H1 (cell line): ENCODE measurements at regions not wholly inside any gene's neighbourhood (a gene's known extent, or its start where the extent isn't known, plus 50 kb on each side); places are given as distances from the start of the nearest gene placed in this dataset.

ENCODE experiments used
- CTCF ChIA-PET: fragments of 300-600 bp; sonication (Branson Sonifier 250); formaldehyde crosslinking; loops from one replicate; lab custom pipeline; 2021; ENCODE audit not compliant: partially characterized antibody; lab: Charles Lee
- POLR2A ChIA-PET: fragments of 300-600 bp; sonication (Branson Sonifier 250); formaldehyde crosslinking; loops from one replicate; lab custom pipeline; 2021; ENCODE audit warnings: inconsistent platforms; ENCODE audit not compliant: partially characterized antibody; lab: Charles Lee
- DNase-seq, 2 experiments: peaks; one replicate each; pipeline versions ENCODE4 v3.0.0 to v3.0.0-alpha.2; 2010 to 2022; ENCODE audit warnings: low spot score in 2 of 2, low read depth in 1 of 2, mixed read lengths in 1 of 2
- FAIRE-seq: peaks from 2 replicates; lab custom pipeline; 2011; peaks lifted over from hg19 to GRCh38; lab: Jason Lieb, UNC
- H2AFZ ChIP-seq: 2 replicates; pipeline ENCODE4 v1.8.1; 2012; ENCODE audit warnings: low read length, inconsistent platforms
- H2AK5ac ChIP-seq: 2 replicates; pipeline ENCODE4 v1.6.1; 2013; ENCODE audit warnings: low read depth, low read length
- H2BK120ac ChIP-seq: replicated peaks from 2 replicates; pipeline ENCODE3; 2013; ENCODE audit warnings: low read depth, low read length, inconsistent platforms
- H2BK12ac ChIP-seq: 2 replicates; pipeline ENCODE4 v1.6.1; 2013; ENCODE audit warnings: low read depth, low read length
- H2BK15ac ChIP-seq: 2 replicates; pipeline ENCODE4 v1.6.1; 2013; ENCODE audit warnings: low read length
- H2BK20ac ChIP-seq: 2 replicates; pipeline ENCODE4 v1.6.1; 2013; ENCODE audit warnings: low read length
- H2BK5ac ChIP-seq: 2 replicates; pipeline ENCODE4 v1.6.1; 2013; ENCODE audit warnings: low read depth, low read length
- H3K14ac ChIP-seq: 2 replicates; pipeline ENCODE4 v1.6.1; 2013; ENCODE audit warnings: inconsistent platforms; ENCODE audit not compliant: insufficient read length
- H3K18ac ChIP-seq: 2 replicates; pipeline ENCODE4 v1.6.1; 2013; ENCODE audit warnings: low read length; ENCODE audit errors: extremely low read depth
- H3K23ac ChIP-seq: 2 replicates; pipeline ENCODE4 v1.6.1; 2013; ENCODE audit warnings: inconsistent platforms; ENCODE audit not compliant: insufficient read length
- H3K23me2 ChIP-seq: 2 replicates; pipeline ENCODE4 v1.6.1; 2013; ENCODE audit warnings: low read depth, low read length
- H3K27ac ChIP-seq: 2 replicates; pipeline ENCODE4 v1.6.1; 2011; ENCODE audit warnings: low read depth, low read length, inconsistent platforms
- H3K27me3 ChIP-seq, 4 experiments: replicated peaks in 1 of 4; 1 replicate in 1 of 4; 2 replicates in 3 of 4; pipeline versions ENCODE4 v1.6.1 to v1.8.1; 2011 to 2013; ENCODE audit warnings: low read length in 3 of 4, mild to moderate bottlenecking in 3 of 4, inconsistent platforms in 2 of 4, mixed read lengths in 2 of 4, moderate library complexity in 1 of 4; ENCODE audit not compliant: control insufficient read depth in 3 of 4, insufficient read depth in 3 of 4; ENCODE audit errors: extremely low read depth in 1 of 4
- H3K36me3 ChIP-seq, 4 experiments: 2 replicates each; pipeline versions ENCODE4 v1.6.1 to v1.8.1; 2011 to 2013; ENCODE audit warnings: mild to moderate bottlenecking in 4 of 4, low read length in 3 of 4, moderate library complexity in 2 of 4, control low read depth in 1 of 4, inconsistent platforms in 1 of 4; ENCODE audit not compliant: insufficient read depth in 4 of 4, control insufficient read depth in 2 of 4
- H3K4ac ChIP-seq: replicated peaks from 2 replicates; pipeline ENCODE3; 2013; ENCODE audit warnings: low read length, low read depth, mixed read lengths, inconsistent platforms; ENCODE audit not compliant: insufficient read length
- H3K4me1 ChIP-seq, 4 experiments: replicated peaks in 1 of 4; 1 replicate in 1 of 4; 2 replicates in 3 of 4; pipeline versions ENCODE4 v1.6.1 to v1.8.1; 2011 to 2013; ENCODE audit warnings: low read length in 3 of 4, inconsistent platforms in 2 of 4, mixed read lengths in 1 of 4; ENCODE audit not compliant: insufficient read depth in 4 of 4, control insufficient read depth in 3 of 4
- H3K4me2 ChIP-seq, 2 experiments: 2 replicates each; pipeline versions ENCODE4 v1.6.1 to v1.8.1; 2011 to 2013; ENCODE audit warnings: low read depth in 2 of 2, low read length in 2 of 2, control low read depth in 1 of 2, inconsistent platforms in 1 of 2, mild to moderate bottlenecking in 1 of 2; ENCODE audit not compliant: insufficient read depth in 1 of 2
- H3K4me3 ChIP-seq, 4 experiments: fragments of 200-600, 300-600 bp in 1 of 4; sonication (generic), shearing (Covaris generic), sonication (Bioruptor Twin) in 1 of 4; 2 replicates each; pipeline versions ENCODE4 v1.5.1 to v1.8.1; 2011 to 2016; ENCODE audit warnings: low read length in 4 of 4, low read depth in 3 of 4, control low read depth in 2 of 4, inconsistent platforms in 2 of 4, mild to moderate bottlenecking in 2 of 4, mixed read lengths in 1 of 4, moderate library complexity in 1 of 4; ENCODE audit not compliant: insufficient read depth in 2 of 4; ENCODE audit errors: extremely low read depth in 1 of 4
- H3K56ac ChIP-seq: replicated peaks from 2 replicates; pipeline ENCODE3; 2013; ENCODE audit warnings: low read depth, mild to moderate bottlenecking, mixed read lengths, low read length, inconsistent platforms; ENCODE audit not compliant: insufficient read length
- H3K79me1 ChIP-seq: 2 replicates; pipeline ENCODE4 v1.6.1; 2013; ENCODE audit warnings: low read depth, low read length, control low read depth
- H3K79me2 ChIP-seq, 2 experiments: 2 replicates each; pipeline versions ENCODE4 v1.6.1 to v1.8.1; 2012 to 2013; ENCODE audit warnings: low read length in 2 of 2, mild to moderate bottlenecking in 2 of 2, inconsistent platforms in 1 of 2; ENCODE audit not compliant: insufficient read depth in 2 of 2, control insufficient read depth in 1 of 2
- H3K9ac ChIP-seq, 4 experiments: replicated peaks in 1 of 4; 1 replicate in 1 of 4; 2 replicates in 3 of 4; pipeline versions ENCODE4 v1.6.1 to v1.8.1; 2011 to 2013; ENCODE audit warnings: low read depth in 3 of 4, low read length in 3 of 4, control low read depth in 2 of 4, mild to moderate bottlenecking in 2 of 4, moderate library complexity in 2 of 4, inconsistent platforms in 1 of 4; ENCODE audit errors: extremely low read depth in 1 of 4
- H3K9me3 ChIP-seq, 2 experiments: 2 replicates each; pipeline versions ENCODE4 v1.6.1 to v1.8.1; 2012 to 2013; ENCODE audit warnings: mild to moderate bottlenecking in 2 of 2, moderate library complexity in 2 of 2, control low read depth in 1 of 2, inconsistent platforms in 1 of 2, low read depth in 1 of 2, low read length in 1 of 2, mixed read lengths in 1 of 2; ENCODE audit not compliant: insufficient read depth in 2 of 2
- H4K20me1 ChIP-seq, 2 experiments: replicated peaks in 1 of 2; 2 replicates each; pipeline versions ENCODE3 to v1.8.1; 2011 to 2013; ENCODE audit warnings: inconsistent platforms in 2 of 2, low read length in 2 of 2, mild to moderate bottlenecking in 1 of 2; ENCODE audit not compliant: insufficient read depth in 2 of 2, control insufficient read depth in 1 of 2
- H4K5ac ChIP-seq: 2 replicates; pipeline ENCODE4 v1.6.1; 2013; ENCODE audit warnings: low read length, low read depth, mixed read lengths, inconsistent platforms; ENCODE audit not compliant: insufficient read length
- H4K8ac ChIP-seq: 2 replicates; pipeline ENCODE4 v1.8.0; 2013; ENCODE audit warnings: mild to moderate bottlenecking, moderate library complexity, low read length, inconsistent platforms; ENCODE audit not compliant: insufficient read depth; ENCODE audit errors: extremely low read depth
- H4K91ac ChIP-seq: replicated peaks from 2 replicates; pipeline ENCODE3; 2013; ENCODE audit warnings: low read length, mixed read lengths, inconsistent platforms; ENCODE audit not compliant: insufficient read length
- ATF2 ChIP-seq: IDR thresholded peaks from 2 replicates; pipeline ENCODE4 v1.6.1; 2012; ENCODE audit warnings: low read length, inconsistent platforms
- CBX5 ChIP-seq: fragments of 300-800, 300-1000 bp; sonication (generic); IDR thresholded peaks from 2 replicates; pipeline ENCODE4 v1.7.1; 2016; ENCODE audit warnings: antibody characterized with exemption, low read length, low read depth
- CHD1 ChIP-seq: IDR thresholded peaks from 2 replicates; pipeline ENCODE4 v1.6.1; 2012; ENCODE audit warnings: low read depth, low read length, improper control_type of control experiment
- FOSL1 ChIP-seq: IDR thresholded peaks from 2 replicates; pipeline ENCODE4 v1.6.1; 2011; ENCODE audit warnings: mild to moderate bottlenecking, low read depth, low read length, moderate library complexity; ENCODE audit not compliant: insufficient read depth
- SIN3A ChIP-seq, 2 experiments: IDR thresholded peaks in 1 of 2; conservative IDR thresholded peaks in 1 of 2; 2 replicates each; pipeline ENCODE4 v1.6.1; 2011 to 2012; ENCODE audit warnings: low read length in 2 of 2, improper control_type of control experiment in 1 of 2, low read depth in 1 of 2, mild to moderate bottlenecking in 1 of 2
- SIRT6 ChIP-seq: IDR thresholded peaks from one replicate; pipeline ENCODE4 v1.7.1; 2012; ENCODE audit warnings: low read length, inconsistent platforms
- TBP ChIP-seq: IDR thresholded peaks from 2 replicates; pipeline ENCODE4 v1.6.1; 2011; ENCODE audit warnings: low read depth, low read length, improper control_type of control experiment
- WGBS, 2 experiments: shearing (Covaris generic) in 1 of 2; methylation state at CpG; one replicate each; pipeline versions ENCODE4 v1.1.6 to v1.1.7; 2013 to 2015; ENCODE audit warnings: low lambda C conversion rate in 2 of 2, mixed read lengths in 2 of 2, inconsistent platforms in 1 of 2, low coverage in 1 of 2, missing lambda C conversion rate in 1 of 2; ENCODE audit not compliant: insufficient replicate concordance in 2 of 2, insufficient coverage in 1 of 2, insufficient read length in 1 of 2; ENCODE audit errors: extremely low coverage in 1 of 2, missing lambda C conversion rate in 1 of 2; 5-methylcytosine and 5-hydroxymethylcytosine counted together

- Histone ChIP-seq H3K23ac (no peak overlapping the region), H4K91ac (no peak overlapping the region), H2AFZ (no peak overlapping the region), H3K4me1 (peaks cover 3 to 9% (median 5%) of the 10 kb centered on the region in 4 experiments; a peak in 5 of 7 replicates), H3K79me2 (no peaks in the 10 kb centered on the region), H2BK12ac (no peak overlapping the region), H2AK5ac (no peak overlapping the region), H3K23me2 (no peaks in the 10 kb centered on the region), H3K4me2 (no peak overlapping the region), H2BK120ac (no peak overlapping the region), H3K9ac (no peak overlapping the region), H4K8ac (no peak overlapping the region), H2BK20ac (no peak overlapping the region), H4K20me1 (no peaks in the 10 kb centered on the region), H3K36me3 (no peaks in the 10 kb centered on the region), H3K4ac (no peak overlapping the region), H3K79me1 (no peaks in the 10 kb centered on the region), H2BK15ac (no peak overlapping the region), H3K14ac (no peak overlapping the region), H3K27ac (no peak overlapping the region), H3K56ac (no peak overlapping the region), H4K5ac (no peak overlapping the region), H3K4me3 (no peak overlapping the region), H3K18ac (no peak overlapping the region), H2BK5ac (no peak overlapping the region), H3K9me3 (no peaks in the 10 kb centered on the region), H3K27me3 (no peaks in the 10 kb centered on the region)
- FAIRE-seq (no peak), DNase-seq (no peak)
- ChIA-PET POLR2A (no interaction called here), CTCF (no interaction called here)
- WGBS, 2 experiments, result 89% methylated on average over 3 of the region's 3 CpGs; no CpG with 5 or more reads in 1 of the 2 experiments
- TF ChIP-seq CBX5 (no peak), ATF2 (no peak), SIRT6 (no peak), FOSL1 (no peak), SIN3A (conservative IDR thresholded peaks at IDR 0.05 in 1 of 2, IDR thresholded peaks at IDR 0.05 in 1 of 2; ENCODE audit: low read depth in 1 of 2, low read length in 2 of 2) (no peak), TBP (no peak), CHD1 (no peak)
Measured at GRCh38 chr13:80137994-80138393, 202.9 kb downstream of the SPRY2 start.
